Keratinocyte (primary cell): ENCODE measurements at regions not wholly inside any gene's neighbourhood (a gene's known extent, or its start where the extent isn't known, plus 50 kb on each side); places are given as distances from the start of the nearest gene placed in this dataset.

Experiments
- EZH2 ChIP-seq: IDR thresholded peaks from one replicate; pipeline ENCODE4 v1.6.1; 2012; ENCODE audit warnings: inconsistent platforms, mild to moderate bottlenecking, low read length, moderate library complexity
- TF ChIP-seq, protein P1 (sequence below), 3 experiments: IDR thresholded peaks in 1 of 3; conservative IDR thresholded peaks in 1 of 3; optimal IDR thresholded peaks in 1 of 3; 2 replicates in 2 of 3; 3 replicates in 1 of 3; pipeline versions ENCODE3 to v1.5.1; 2011; ENCODE audit warnings: low read length in 3 of 3, mild to moderate bottlenecking in 3 of 3, moderate library complexity in 2 of 3, control low read depth in 1 of 3, inconsistent platforms in 1 of 3; ENCODE audit not compliant: insufficient read depth in 2 of 3; ENCODE audit errors: extremely low read depth in 1 of 3

DNA sequence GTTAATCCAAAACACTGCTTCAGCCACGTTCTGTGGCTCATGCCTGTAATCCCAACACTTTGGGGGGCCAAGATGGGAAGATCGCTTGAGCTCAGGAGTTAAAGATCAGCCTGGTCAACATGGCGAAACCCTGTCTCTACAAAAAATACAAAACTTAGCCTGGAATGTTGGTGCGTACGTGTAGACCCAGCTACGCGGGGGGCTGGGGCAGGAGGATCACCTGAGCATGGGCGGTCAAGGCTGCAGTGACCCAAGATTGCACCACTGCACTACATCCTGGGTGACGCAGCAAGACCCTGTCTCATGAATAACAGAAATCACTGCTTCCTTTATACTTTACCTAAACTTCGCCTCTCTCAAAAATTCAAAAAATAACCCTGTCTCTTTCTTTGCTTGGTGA lies 1325.0 kb upstream of the CADM2 start:
- TF ChIP-seq, protein P1, sequence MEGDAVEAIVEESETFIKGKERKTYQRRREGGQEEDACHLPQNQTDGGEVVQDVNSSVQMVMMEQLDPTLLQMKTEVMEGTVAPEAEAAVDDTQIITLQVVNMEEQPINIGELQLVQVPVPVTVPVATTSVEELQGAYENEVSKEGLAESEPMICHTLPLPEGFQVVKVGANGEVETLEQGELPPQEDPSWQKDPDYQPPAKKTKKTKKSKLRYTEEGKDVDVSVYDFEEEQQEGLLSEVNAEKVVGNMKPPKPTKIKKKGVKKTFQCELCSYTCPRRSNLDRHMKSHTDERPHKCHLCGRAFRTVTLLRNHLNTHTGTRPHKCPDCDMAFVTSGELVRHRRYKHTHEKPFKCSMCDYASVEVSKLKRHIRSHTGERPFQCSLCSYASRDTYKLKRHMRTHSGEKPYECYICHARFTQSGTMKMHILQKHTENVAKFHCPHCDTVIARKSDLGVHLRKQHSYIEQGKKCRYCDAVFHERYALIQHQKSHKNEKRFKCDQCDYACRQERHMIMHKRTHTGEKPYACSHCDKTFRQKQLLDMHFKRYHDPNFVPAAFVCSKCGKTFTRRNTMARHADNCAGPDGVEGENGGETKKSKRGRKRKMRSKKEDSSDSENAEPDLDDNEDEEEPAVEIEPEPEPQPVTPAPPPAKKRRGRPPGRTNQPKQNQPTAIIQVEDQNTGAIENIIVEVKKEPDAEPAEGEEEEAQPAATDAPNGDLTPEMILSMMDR (optimal IDR thresholded peaks at IDR 0.05 in 1 of 3, IDR thresholded peaks at IDR 0.05 in 1 of 3, conservative IDR thresholded peaks at IDR 0.05 in 1 of 3; ENCODE audit: extremely low read depth in 1 of 3, insufficient read depth in 2 of 3, low read length in 3 of 3), result no peak
- no peak for TF ChIP-seq EZH2
